ENCODE measurements at regions not wholly inside any gene's neighbourhood (a gene's known extent, or its start where the extent isn't known, plus 50 kb on each side); places are given as distances from the start of the nearest gene placed in this dataset.
"Not testable (repeated sequence)": the region's sequence is repeated elsewhere in the genome, so short reads cannot be mapped to it uniquely, and the experiment has no call there.

GRCh38 chr12:89833337-89834252, 125.0 kb upstream of the ATP2B1 start:
- DNase-seq: no peak

GRCh38 chr12:89832336-89832735, 123.7 kb upstream of the ATP2B1 start:
- no peak for DNase-seq

GRCh38 chr12:89831310-89832095, 122.9 kb upstream of the ATP2B1 start:
- no peak for DNase-seq

GRCh38 chr12:89829434-89829975, 120.9 kb upstream of the ATP2B1 start:
- no peak for DNase-seq

GRCh38 chr12:89828575-89828974, 119.9 kb upstream of the ATP2B1 start:
- DNase-seq: no peak

GRCh38 chr12:89827592-89827991, 119.0 kb upstream of the ATP2B1 start:
- no peak for DNase-seq

GRCh38 chr12:89826468-89826867, 117.8 kb upstream of the ATP2B1 start:
- no peak for DNase-seq

GRCh38 chr12:89825591-89826449, 117.2 kb upstream of the ATP2B1 start:
- no peak for DNase-seq

- DNase-seq: no peak
These were observed 116.2 kb upstream of the ATP2B1 start for GRCh38 chr12:89824822-89825221.

GRCh38 chr12:89822992-89823391, 114.4 kb upstream of the ATP2B1 start:
- not testable (repeated sequence) for DNase-seq

- DNase-seq: no peak
These were observed 113.3 kb upstream of the ATP2B1 start for GRCh38 chr12:89821896-89822295.

GRCh38 chr12:89817501-89818226, 109.0 kb upstream of the ATP2B1 start:
- DNase-seq: no peak

- DNase-seq: no peak
These were observed 106.6 kb upstream of the ATP2B1 start for GRCh38 chr12:89815225-89815624.

- DNase-seq: no peak
These were observed 94.8 kb upstream of the ATP2B1 start for GRCh38 chr12:89803412-89803811.

GRCh38 chr12:89801284-89801683, 92.6 kb upstream of the ATP2B1 start:
- DNase-seq: no peak

- no peak for DNase-seq
These were observed 91.8 kb upstream of the ATP2B1 start for GRCh38 chr12:89800435-89800834.

- no peak for DNase-seq
These were observed 90.7 kb upstream of the ATP2B1 start for GRCh38 chr12:89799316-89799715.

- DNase-seq: no peak
These were observed 88.8 kb upstream of the ATP2B1 start for GRCh38 chr12:89797436-89797835.

GRCh38 chr12:89796798-89797382, 88.3 kb upstream of the ATP2B1 start:
- DNase-seq: no peak

GRCh38 chr12:89793946-89794345, 85.3 kb upstream of the ATP2B1 start:
- no peak for DNase-seq

GRCh38 chr12:89791286-89791685, 82.6 kb upstream of the ATP2B1 start:
- no peak for DNase-seq

- DNase-seq: no peak
These were observed 81.2 kb upstream of the ATP2B1 start for GRCh38 chr12:89789862-89790261.
